ENCODE measurements at regions not wholly inside any gene's neighbourhood (a gene's known extent, or its start where the extent isn't known, plus 50 kb on each side); places are given as distances from the start of the nearest gene placed in this dataset.
"Not testable (repeated sequence)": the region's sequence is repeated elsewhere in the genome, so short reads cannot be mapped to it uniquely, and the experiment has no call there.

GRCh38 chr3:80897005-80897404 lies 864.4 kb downstream of the GBE1 start:
- DNase-seq, result not testable (repeated sequence)

GRCh38 chr3:80890571-80890970 lies 870.9 kb downstream of the GBE1 start:
- no peak for DNase-seq

GRCh38 chr3:80889535-80889934 lies 871.9 kb downstream of the GBE1 start:
- no peak for DNase-seq

GRCh38 chr3:80870476-80871041 lies 890.9 kb downstream of the GBE1 start:
- no peak for DNase-seq

GRCh38 chr3:80855482-80855881 lies 906.0 kb downstream of the GBE1 start:
- no peak for DNase-seq

- no peak for DNase-seq
Observed at GRCh38 chr3:80836395-80836794, 925.0 kb downstream of the GBE1 start.

- DNase-seq, result no peak
Observed at GRCh38 chr3:80807577-80807976, 953.9 kb downstream of the GBE1 start.

GRCh38 chr3:80806673-80807072 lies 954.8 kb downstream of the GBE1 start:
- no peak for DNase-seq

GRCh38 chr3:80788914-80789313 lies 972.5 kb downstream of the GBE1 start:
- no peak for DNase-seq

- no peak for DNase-seq
Observed at GRCh38 chr3:80785875-80786274, 975.6 kb downstream of the GBE1 start.

- no peak for DNase-seq
Observed at GRCh38 chr3:80785475-80785874, 976.0 kb downstream of the GBE1 start.

- no peak for DNase-seq
Observed at GRCh38 chr3:80771085-80771484, 990.4 kb downstream of the GBE1 start.

- no peak for DNase-seq
Observed at GRCh38 chr3:80770106-80771074, 991.1 kb downstream of the GBE1 start.

- DNase-seq, result no peak
Observed at GRCh38 chr3:80769683-80770082, 991.8 kb downstream of the GBE1 start.

GRCh38 chr3:80767604-80768003 lies 993.8 kb downstream of the GBE1 start:
- no peak for DNase-seq

- DNase-seq, result no peak
Observed at GRCh38 chr3:80754969-80755368, 987.2 kb upstream of the ROBO1 start.

GRCh38 chr3:80753021-80753420 lies 985.2 kb upstream of the ROBO1 start:
- no peak for DNase-seq

GRCh38 chr3:80750637-80751036 lies 982.8 kb upstream of the ROBO1 start:
- no peak for DNase-seq

GRCh38 chr3:80734920-80735319 lies 967.1 kb upstream of the ROBO1 start:
- DNase-seq, result no peak

- no peak for DNase-seq
Observed at GRCh38 chr3:80734483-80734882, 966.7 kb upstream of the ROBO1 start.

GRCh38 chr3:80733522-80734176 lies 965.9 kb upstream of the ROBO1 start:
- DNase-seq, result no peak

- not testable (repeated sequence) for DNase-seq
Observed at GRCh38 chr3:80727561-80727960, 959.8 kb upstream of the ROBO1 start.

- DNase-seq, result not testable (repeated sequence)
Observed at GRCh38 chr3:80709597-80710322, 942.0 kb upstream of the ROBO1 start.
